WTC11 (cell line): ENCODE measurements at regions not wholly inside any gene's neighbourhood (a gene's known extent, or its start where the extent isn't known, plus 50 kb on each side); places are given as distances from the start of the nearest gene placed in this dataset.

Source experiments
- ATAC-seq: fragments of 200-7000 bp; cut with Tn5 transposase; 2 replicates; pipeline ENCODE4 v1.10.0; 2021; ENCODE audit warnings: mild to moderate bottlenecking, moderate library complexity
- CTCF ChIA-PET: fragments of 300-600 bp; sonication (Branson Sonifier 250); formaldehyde crosslinking; loops from one replicate; lab custom pipeline; 2021; ENCODE audit warnings: antibody characterized with exemption; lab: Charles Lee
- POLR2A ChIA-PET: fragments of 350-600 bp; sonication (Branson Sonifier 250); formaldehyde crosslinking; loops from one replicate; lab custom pipeline; 2021; ENCODE audit warnings: antibody characterized with exemption; lab: Charles Lee
- DNase-seq: peaks from one replicate; pipeline ENCODE4 v3.0.0; 2021; ENCODE audit warnings: low spot score
- H3K27ac Mint-ChIP-seq: 2 replicates; pipeline ENCODE4 v1.8.0; 2021; ENCODE audit warnings: mixed read lengths
- H3K27me3 Mint-ChIP-seq: 2 replicates; pipeline ENCODE4 v1.8.0; 2021; ENCODE audit warnings: low read depth, mild to moderate bottlenecking, moderate library complexity, mixed read lengths
- H3K36me3 Mint-ChIP-seq: 2 replicates; pipeline ENCODE4 v1.8.0; 2021; ENCODE audit warnings: mixed read lengths
- H3K4me1 Mint-ChIP-seq: 2 replicates; pipeline ENCODE4 v1.8.0; 2022; ENCODE audit warnings: mixed read lengths
- H3K4me3 Mint-ChIP-seq: 2 replicates; pipeline ENCODE4 v1.8.0; 2021; ENCODE audit warnings: mild to moderate bottlenecking, moderate library complexity, mixed read lengths
- H3K9me3 Mint-ChIP-seq: 2 replicates; pipeline ENCODE4 v1.8.0; 2021; ENCODE audit warnings: mixed read lengths
- ESRRA ChIP-seq: sonication (generic); formaldehyde crosslinking; IDR thresholded peaks from 2 replicates; pipeline ENCODE4 v1.8.1; 2022; ENCODE audit warnings: mild to moderate bottlenecking, missing genetic modification reagents, borderline replicate concordance
- GTF2I ChIP-seq: fragments of 250-450 bp; sonication (Bioruptor Pico); conservative IDR thresholded peaks from 2 replicates; pipeline ENCODE4 v1.4.0; 2021; ENCODE audit warnings: mild to moderate bottlenecking
- HMGA2 ChIP-seq: fragments of 250-450 bp; sonication (Bioruptor Pico); IDR thresholded peaks from 2 replicates; pipeline ENCODE4 v1.4.0; 2021; ENCODE audit warnings: mild to moderate bottlenecking, moderate library complexity
- JAZF1 ChIP-seq: fragments of 250-450 bp; sonication (Bioruptor Pico); IDR thresholded peaks from 2 replicates; pipeline ENCODE4 v1.9.0; 2021; ENCODE audit warnings: moderate library complexity, mild to moderate bottlenecking, inconsistent platforms
- KAT7 ChIP-seq: sonication (generic); formaldehyde crosslinking; IDR thresholded peaks from 2 replicates; pipeline ENCODE4 v1.8.1; 2023; ENCODE audit warnings: missing genetic modification reagents, mild to moderate bottlenecking, borderline replicate concordance
- MYBL2 ChIP-seq: sonication (generic); formaldehyde crosslinking; IDR thresholded peaks from 2 replicates; pipeline ENCODE4 v1.8.1; 2023; ENCODE audit warnings: mild to moderate bottlenecking, moderate library complexity, missing genetic modification reagents
- NFYB ChIP-seq: sonication (generic); formaldehyde crosslinking; conservative IDR thresholded peaks from 2 replicates; pipeline ENCODE4 v1.8.0; 2022; ENCODE audit warnings: low read depth, missing genetic modification reagents
- NR1H2 ChIP-seq: sonication (generic); formaldehyde crosslinking; IDR thresholded peaks from 2 replicates; pipeline ENCODE4 v1.9.0; 2021; ENCODE audit warnings: mild to moderate bottlenecking, moderate library complexity, missing genetic modification reagents
- OVOL2 ChIP-seq: fragments of 250-450 bp; sonication (Bioruptor Pico); IDR thresholded peaks from 2 replicates; pipeline ENCODE4 v1.9.0; 2021; ENCODE audit warnings: mild to moderate bottlenecking, borderline replicate concordance
- RORB ChIP-seq: fragments of 250-450 bp; sonication (Bioruptor Pico); IDR thresholded peaks from 2 replicates; pipeline ENCODE4 v1.9.0; 2021; ENCODE audit warnings: mild to moderate bottlenecking
- SP1 ChIP-seq: sonication (generic); formaldehyde crosslinking; conservative IDR thresholded peaks from 2 replicates; pipeline ENCODE4 v1.8.1; 2022; ENCODE audit warnings: missing genetic modification reagents
- TCF7 ChIP-seq: sonication (generic); formaldehyde crosslinking; IDR thresholded peaks from 2 replicates; pipeline ENCODE4 v1.8.0; 2022; ENCODE audit warnings: mild to moderate bottlenecking, low read depth, missing genetic modification reagents, moderate library complexity
- TP53 ChIP-seq: sonication (generic); formaldehyde crosslinking; IDR thresholded peaks from 2 replicates; pipeline ENCODE4 v1.8.1; 2023; ENCODE audit warnings: mild to moderate bottlenecking, missing genetic modification reagents
- ZNF219 ChIP-seq: sonication (generic); formaldehyde crosslinking; IDR thresholded peaks from 2 replicates; pipeline ENCODE4 v1.8.0; 2023; ENCODE audit warnings: missing genetic modification reagents, mild to moderate bottlenecking, borderline replicate concordance
- ZNF416 ChIP-seq: fragments of 250-450 bp; sonication (Bioruptor Pico); IDR thresholded peaks from 2 replicates; pipeline ENCODE4 v1.9.0; 2021; ENCODE audit warnings: mild to moderate bottlenecking, inconsistent platforms
- ZNF423 ChIP-seq: fragments of 250-450 bp; sonication (Bioruptor Pico); IDR thresholded peaks from 2 replicates; pipeline ENCODE4 v2.1.2; 2022; ENCODE audit warnings: mild to moderate bottlenecking, moderate library complexity
- ZNF671 ChIP-seq: fragments of 250-450 bp; sonication (Bioruptor Pico); IDR thresholded peaks from 2 replicates; pipeline ENCODE4 v1.8.0; 2021; ENCODE audit warnings: mild to moderate bottlenecking
- TF ChIP-seq, protein P1 (sequence below): sonication (generic); formaldehyde crosslinking; IDR thresholded peaks from 2 replicates; pipeline ENCODE4 v1.8.1; 2023; ENCODE audit warnings: mild to moderate bottlenecking, moderate library complexity, missing genetic modification reagents
- TF ChIP-seq, protein P2 (sequence below): sonication (generic); formaldehyde crosslinking; IDR thresholded peaks from 2 replicates; pipeline ENCODE4 v1.8.1; 2022; ENCODE audit warnings: mild to moderate bottlenecking, missing genetic modification reagents, moderate library complexity, borderline replicate concordance
- TF ChIP-seq, protein P3 (sequence below): fragments of 250-450 bp; sonication (Bioruptor Pico); IDR thresholded peaks from 2 replicates; pipeline ENCODE4 v1.9.0; 2021; ENCODE audit warnings: mild to moderate bottlenecking

DNA sequence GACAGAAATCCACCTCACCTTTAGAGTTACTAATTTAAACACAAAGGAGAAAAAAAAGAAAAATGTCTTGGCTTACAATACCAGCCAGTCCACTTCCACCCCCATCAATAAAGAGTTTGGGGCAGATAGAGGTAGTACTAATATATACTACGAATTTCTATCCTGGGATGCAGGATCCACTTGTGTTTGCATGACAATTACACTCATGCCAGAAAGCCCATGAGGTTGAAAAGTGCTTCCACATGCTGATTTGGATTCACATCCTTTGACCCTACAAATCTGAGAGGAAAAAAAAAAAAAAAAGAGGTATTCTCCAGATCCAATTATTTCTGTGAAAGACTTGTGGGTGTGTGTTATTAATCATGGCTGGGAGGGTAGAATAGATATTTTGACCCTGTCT, 335.2 kb downstream of the SLITRK1 start:
- H3K4me3 Mint-ChIP-seq: no peak overlapping the region
- H3K4me1 Mint-ChIP-seq: peaks cover 13% of the 10 kb centered on the region
- H3K27me3 Mint-ChIP-seq: no peaks in the 10 kb centered on the region
- no peak for DNase-seq
- TF ChIP-seq HMGA2 (CRISPR knock-in tag) (no peak), NFYB (no peak), OVOL2 (CRISPR knock-in tag) (no peak)
- POLR2A ChIA-PET: no interaction called here
- peak; percentile 74 for ATAC-seq
- no peak overlapping the region for H3K27ac Mint-ChIP-seq
- peaks cover 3% of the 10 kb centered on the region for H3K9me3 Mint-ChIP-seq
- CTCF ChIA-PET: no interaction called here
- no peaks in the 10 kb centered on the region; the same call in 1 of the 2 replicates for H3K36me3 Mint-ChIP-seq

DNA sequence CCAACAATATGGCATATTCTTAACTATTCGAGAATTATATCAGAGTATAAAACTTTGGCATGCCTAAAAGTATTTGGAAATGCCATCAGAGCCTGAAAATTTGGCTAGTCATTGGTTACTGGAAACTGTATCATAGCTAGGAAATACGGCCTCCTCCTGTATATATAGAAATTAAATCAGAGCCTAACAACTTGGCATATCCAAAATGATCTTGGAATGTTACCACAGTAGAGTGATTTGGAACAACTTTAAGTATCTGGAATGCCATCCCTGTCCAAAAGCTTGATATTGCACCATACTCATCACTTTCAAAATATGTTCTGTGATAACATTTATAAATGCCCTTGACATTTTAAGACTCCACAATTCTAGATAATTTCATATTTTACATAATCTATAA, 335.8 kb downstream of the SLITRK1 start:
- no peak for ATAC-seq
- Mint-ChIP-seq H3K4me3 (no peak overlapping the region), H3K27ac (no peak overlapping the region), H3K4me1 (peaks cover 13% of the 10 kb centered on the region), H3K27me3 (no peaks in the 10 kb centered on the region), H3K36me3 (no peaks in the 10 kb centered on the region; the same call in 1 of the 2 replicates), H3K9me3 (peaks cover 3% of the 10 kb centered on the region)
- CTCF ChIA-PET: no interaction called here
- no peak for DNase-seq
- POLR2A ChIA-PET: no interaction called here
- TF ChIP-seq TP53 (CRISPR knock-in tag): no peak
- TF ChIP-seq TCF7 (CRISPR knock-in tag): no peak
- TF ChIP-seq, protein P1, sequence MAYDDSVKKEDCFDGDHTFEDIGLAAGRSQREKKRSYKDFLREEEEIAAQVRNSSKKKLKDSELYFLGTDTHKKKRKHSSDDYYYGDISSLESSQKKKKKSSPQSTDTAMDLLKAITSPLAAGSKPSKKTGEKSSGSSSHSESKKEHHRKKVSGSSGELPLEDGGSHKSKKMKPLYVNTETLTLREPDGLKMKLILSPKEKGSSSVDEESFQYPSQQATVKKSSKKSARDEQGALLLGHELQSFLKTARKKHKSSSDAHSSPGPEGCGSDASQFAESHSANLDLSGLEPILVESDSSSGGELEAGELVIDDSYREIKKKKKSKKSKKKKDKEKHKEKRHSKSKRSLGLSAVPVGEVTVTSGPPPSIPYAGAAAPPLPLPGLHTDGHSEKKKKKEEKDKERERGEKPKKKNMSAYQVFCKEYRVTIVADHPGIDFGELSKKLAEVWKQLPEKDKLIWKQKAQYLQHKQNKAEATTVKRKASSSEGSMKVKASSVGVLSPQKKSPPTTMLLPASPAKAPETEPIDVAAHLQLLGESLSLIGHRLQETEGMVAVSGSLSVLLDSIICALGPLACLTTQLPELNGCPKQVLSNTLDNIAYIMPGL (CRISPR knock-in tag): no peak
- TF ChIP-seq ESRRA (CRISPR knock-in tag): no peak
- no peak for TF ChIP-seq KAT7
- TF ChIP-seq RORB (CRISPR knock-in tag): no peak
- TF ChIP-seq ZNF416 (CRISPR knock-in tag): no peak
- no peak for TF ChIP-seq ZNF423 (CRISPR knock-in tag)
- TF ChIP-seq ZNF219 (CRISPR knock-in tag): no peak
- TF ChIP-seq NR1H2 (CRISPR knock-in tag): no peak

DNA sequence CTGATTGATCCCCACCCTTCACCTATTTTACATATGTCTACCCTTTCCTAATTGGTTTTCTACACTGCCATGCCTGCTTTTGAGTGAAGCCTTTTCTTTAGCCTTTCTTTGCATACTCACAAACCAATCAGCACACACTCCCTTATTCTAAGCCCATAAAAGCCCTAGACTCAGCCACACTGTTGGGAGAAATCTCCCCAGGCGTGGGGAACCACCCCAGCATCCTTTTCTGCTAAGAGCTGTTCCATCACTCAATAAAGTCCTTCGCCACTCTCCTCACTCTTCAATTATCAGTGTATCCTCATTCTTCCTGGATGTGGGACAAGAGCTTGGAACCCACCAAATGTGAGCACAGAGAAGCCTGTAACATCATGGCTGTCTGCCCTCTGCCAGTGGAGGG, 343.6 kb downstream of the SLITRK1 start:
- Mint-ChIP-seq H3K27me3 (no peaks in the 10 kb centered on the region), H3K9me3 (peaks cover 19% of the 10 kb centered on the region), H3K27ac (no peak overlapping the region), H3K4me3 (no peak overlapping the region), H3K4me1 (no peaks in the 10 kb centered on the region), H3K36me3 (peaks cover 6% of the 10 kb centered on the region)
- ChIA-PET CTCF (no interaction called here), POLR2A (no interaction called here)
- ATAC-seq: no peak
- no peak for DNase-seq
- no peak for TF ChIP-seq NR1H2 (CRISPR knock-in tag)
- TF ChIP-seq NFYB: no peak
- no peak for TF ChIP-seq MYBL2 (CRISPR knock-in tag)
- TF ChIP-seq JAZF1 (CRISPR knock-in tag): no peak
- TF ChIP-seq KAT7: no peak
- TF ChIP-seq SP1 (CRISPR knock-in tag): no peak
- TF ChIP-seq ZNF671 (CRISPR knock-in tag): no peak
- TF ChIP-seq, protein P2, sequence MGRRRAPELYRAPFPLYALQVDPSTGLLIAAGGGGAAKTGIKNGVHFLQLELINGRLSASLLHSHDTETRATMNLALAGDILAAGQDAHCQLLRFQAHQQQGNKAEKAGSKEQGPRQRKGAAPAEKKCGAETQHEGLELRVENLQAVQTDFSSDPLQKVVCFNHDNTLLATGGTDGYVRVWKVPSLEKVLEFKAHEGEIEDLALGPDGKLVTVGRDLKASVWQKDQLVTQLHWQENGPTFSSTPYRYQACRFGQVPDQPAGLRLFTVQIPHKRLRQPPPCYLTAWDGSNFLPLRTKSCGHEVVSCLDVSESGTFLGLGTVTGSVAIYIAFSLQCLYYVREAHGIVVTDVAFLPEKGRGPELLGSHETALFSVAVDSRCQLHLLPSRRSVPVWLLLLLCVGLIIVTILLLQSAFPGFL (CRISPR knock-in tag): no peak
- TF ChIP-seq GTF2I: no peak
- TF ChIP-seq, protein P3, sequence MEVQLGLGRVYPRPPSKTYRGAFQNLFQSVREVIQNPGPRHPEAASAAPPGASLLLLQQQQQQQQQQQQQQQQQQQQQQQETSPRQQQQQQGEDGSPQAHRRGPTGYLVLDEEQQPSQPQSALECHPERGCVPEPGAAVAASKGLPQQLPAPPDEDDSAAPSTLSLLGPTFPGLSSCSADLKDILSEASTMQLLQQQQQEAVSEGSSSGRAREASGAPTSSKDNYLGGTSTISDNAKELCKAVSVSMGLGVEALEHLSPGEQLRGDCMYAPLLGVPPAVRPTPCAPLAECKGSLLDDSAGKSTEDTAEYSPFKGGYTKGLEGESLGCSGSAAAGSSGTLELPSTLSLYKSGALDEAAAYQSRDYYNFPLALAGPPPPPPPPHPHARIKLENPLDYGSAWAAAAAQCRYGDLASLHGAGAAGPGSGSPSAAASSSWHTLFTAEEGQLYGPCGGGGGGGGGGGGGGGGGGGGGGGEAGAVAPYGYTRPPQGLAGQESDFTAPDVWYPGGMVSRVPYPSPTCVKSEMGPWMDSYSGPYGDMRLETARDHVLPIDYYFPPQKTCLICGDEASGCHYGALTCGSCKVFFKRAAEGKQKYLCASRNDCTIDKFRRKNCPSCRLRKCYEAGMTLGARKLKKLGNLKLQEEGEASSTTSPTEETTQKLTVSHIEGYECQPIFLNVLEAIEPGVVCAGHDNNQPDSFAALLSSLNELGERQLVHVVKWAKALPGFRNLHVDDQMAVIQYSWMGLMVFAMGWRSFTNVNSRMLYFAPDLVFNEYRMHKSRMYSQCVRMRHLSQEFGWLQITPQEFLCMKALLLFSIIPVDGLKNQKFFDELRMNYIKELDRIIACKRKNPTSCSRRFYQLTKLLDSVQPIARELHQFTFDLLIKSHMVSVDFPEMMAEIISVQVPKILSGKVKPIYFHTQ (CRISPR knock-in tag): no peak
